ENCODE measurements at regions not wholly inside any gene's neighbourhood (a gene's known extent, or its start where the extent isn't known, plus 50 kb on each side); places are given as distances from the start of the nearest gene placed in this dataset.

DNA sequence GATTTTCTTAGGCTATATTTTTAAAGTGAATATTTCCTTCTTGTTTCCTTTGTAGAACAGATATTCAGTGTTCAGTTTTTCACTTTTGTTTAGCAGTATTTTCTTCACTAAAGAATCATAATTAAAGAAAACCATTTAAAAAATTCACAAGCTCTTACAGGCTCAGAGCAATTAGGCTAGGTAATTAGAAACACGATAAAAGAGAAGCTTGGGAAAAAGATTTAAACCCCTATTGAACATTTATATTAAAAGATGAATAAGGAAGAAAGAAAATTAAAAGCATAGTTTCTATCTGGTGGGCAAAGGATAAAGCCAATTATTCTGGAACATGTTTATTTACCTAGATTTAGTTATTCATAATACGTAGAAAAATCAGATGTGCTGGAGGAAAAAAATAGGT lies 942.6 kb downstream of the PLA2G4A start:
- intact Hi-C loops (cut with micrococcal nuclease), result no loop called here
- Mint-ChIP-seq H3K4me1 (ENCODE audit: low read depth) (no peaks in the 10 kb centered on the region), H3K4me3 (no peak overlapping the region), H3K27ac (no peak overlapping the region), H3K36me3 (ENCODE audit: low read depth) (no peaks in the 10 kb centered on the region), H3K9me3 (peaks cover 39% of the 10 kb centered on the region), H3K27me3 (no peaks in the 10 kb centered on the region)

DNA sequence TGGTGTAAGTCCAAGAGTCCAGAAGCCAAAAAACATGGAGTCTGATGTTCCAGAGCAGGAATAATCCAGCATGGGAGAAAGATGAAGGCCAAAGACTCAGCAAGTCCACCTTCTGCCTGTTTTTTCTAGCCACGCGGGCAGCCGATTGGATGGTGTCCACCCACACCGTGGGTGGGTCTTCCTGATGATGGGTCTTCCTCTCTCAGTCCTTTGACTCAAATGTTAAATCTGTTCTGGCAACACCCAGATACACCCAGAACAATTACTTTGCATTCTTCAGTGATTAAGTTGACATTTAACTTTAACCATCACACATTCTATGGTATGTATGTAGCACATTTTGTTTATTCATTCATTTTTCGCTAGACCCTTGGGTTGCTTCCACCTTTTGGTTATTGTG lies 944.4 kb downstream of the PLA2G4A start:
- H3K27ac Mint-ChIP-seq, result no peak overlapping the region
- no peaks in the 10 kb centered on the region for H3K27me3 Mint-ChIP-seq
- H3K4me1 Mint-ChIP-seq (ENCODE audit: low read depth), result no peaks in the 10 kb centered on the region
- intact Hi-C loops (cut with micrococcal nuclease), result no loop called here
- no peaks in the 10 kb centered on the region for H3K36me3 Mint-ChIP-seq (ENCODE audit: low read depth)
- H3K4me3 Mint-ChIP-seq, result no peak overlapping the region
- peaks cover 22% of the 10 kb centered on the region for H3K9me3 Mint-ChIP-seq

DNA sequence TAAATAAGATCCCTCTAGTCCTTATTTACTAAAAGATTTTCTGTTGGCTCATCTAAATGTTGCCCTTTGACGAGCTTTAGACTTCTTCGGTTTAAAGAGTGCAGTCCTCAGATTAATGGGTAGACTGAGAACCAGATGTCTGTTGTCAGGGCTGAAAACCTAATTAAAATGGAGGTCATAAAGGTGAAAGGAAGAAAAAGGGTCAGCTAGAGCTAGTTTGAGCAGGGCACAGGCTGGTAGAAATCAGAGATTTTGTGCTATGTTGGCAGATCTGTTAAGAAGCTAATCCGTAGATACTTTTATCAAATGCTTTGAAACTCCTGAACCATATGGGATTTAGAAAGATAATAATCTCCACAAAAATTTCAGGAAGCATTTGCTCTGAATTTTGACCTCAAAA lies 959.0 kb downstream of the PLA2G4A start:
- H3K4me3 Mint-ChIP-seq, result no peak overlapping the region
- H3K27ac Mint-ChIP-seq, result no peak overlapping the region
- intact Hi-C loops (cut with micrococcal nuclease), result no loop called here
- H3K4me1 Mint-ChIP-seq (ENCODE audit: low read depth), result no peaks in the 10 kb centered on the region
- H3K36me3 Mint-ChIP-seq (ENCODE audit: low read depth), result no peaks in the 10 kb centered on the region
- H3K27me3 Mint-ChIP-seq, result no peaks in the 10 kb centered on the region
- peaks cover 8% of the 10 kb centered on the region for H3K9me3 Mint-ChIP-seq

DNA sequence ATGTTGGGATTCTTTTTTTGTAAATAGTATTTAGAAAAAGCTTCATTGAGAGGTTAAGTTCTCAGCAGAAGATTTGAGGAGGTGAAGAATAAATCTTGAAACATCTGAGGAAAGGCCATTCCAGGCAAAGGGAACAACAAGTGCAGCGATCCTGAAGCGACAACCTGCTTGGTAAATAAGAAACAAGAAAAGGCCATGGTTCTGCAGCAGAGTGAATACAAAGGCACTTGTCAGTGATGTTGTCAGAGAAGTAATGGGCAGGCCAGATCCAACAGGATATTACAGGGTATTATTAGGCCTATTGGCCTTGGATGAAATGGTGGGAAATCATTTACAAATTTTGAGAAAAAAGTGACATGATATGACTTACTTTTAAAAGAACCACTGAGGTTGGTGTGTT lies 960.0 kb downstream of the PLA2G4A start:
- no peak overlapping the region for H3K27ac Mint-ChIP-seq
- H3K4me1 Mint-ChIP-seq (ENCODE audit: low read depth), result no peaks in the 10 kb centered on the region
- no peaks in the 10 kb centered on the region for H3K9me3 Mint-ChIP-seq
- intact Hi-C loops (cut with micrococcal nuclease), result no loop called here
- no peak overlapping the region for H3K4me3 Mint-ChIP-seq
- no peaks in the 10 kb centered on the region for H3K27me3 Mint-ChIP-seq
- H3K36me3 Mint-ChIP-seq (ENCODE audit: low read depth), result no peaks in the 10 kb centered on the region

DNA sequence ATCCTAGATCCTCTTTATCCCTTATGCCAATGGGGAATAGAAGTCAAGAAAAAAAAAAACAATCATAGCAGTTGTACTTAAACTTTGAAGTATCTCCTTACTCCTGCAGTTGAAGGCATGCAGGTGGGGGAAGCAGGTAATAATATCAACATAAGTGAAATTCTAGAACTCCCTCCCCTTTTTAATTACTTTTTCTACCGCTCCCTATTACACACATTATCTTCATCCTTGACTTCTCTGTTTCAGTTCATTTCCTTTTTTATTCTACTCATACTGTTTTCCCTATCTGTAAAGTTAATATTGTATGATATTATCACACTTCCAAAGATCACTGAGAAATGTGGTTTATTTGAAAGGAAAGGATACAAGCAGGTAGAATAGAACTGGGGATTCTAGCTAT lies 962.0 kb downstream of the PLA2G4A start:
- Mint-ChIP-seq H3K9me3 (no peaks in the 10 kb centered on the region), H3K27ac (no peak overlapping the region)
- intact Hi-C loops (cut with micrococcal nuclease), result no loop called here

DNA sequence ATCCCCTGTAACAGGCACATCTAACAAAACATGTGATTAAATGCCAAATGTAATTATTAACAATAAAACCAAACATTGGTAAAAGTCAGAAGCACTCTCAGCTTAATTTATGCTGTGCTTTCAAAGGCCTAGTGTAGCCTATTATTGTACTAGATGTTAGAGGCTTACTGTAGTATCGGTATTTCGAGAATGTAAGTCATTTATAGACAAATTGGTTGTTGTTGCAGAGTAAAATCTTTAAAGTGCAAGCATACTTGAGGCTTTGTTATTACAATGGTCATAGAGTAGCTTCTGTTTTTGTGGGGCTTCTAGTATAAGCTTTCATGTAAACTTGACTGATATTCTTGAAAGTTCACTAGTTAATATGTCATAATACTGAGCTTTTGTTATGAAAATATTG lies 965.8 kb downstream of the PLA2G4A start:
- H3K36me3 Mint-ChIP-seq (ENCODE audit: low read depth), result no peaks in the 10 kb centered on the region
- H3K27ac Mint-ChIP-seq, result no peak overlapping the region
- H3K4me1 Mint-ChIP-seq (ENCODE audit: low read depth), result no peaks in the 10 kb centered on the region
- no peaks in the 10 kb centered on the region for H3K27me3 Mint-ChIP-seq
- peaks cover 13% of the 10 kb centered on the region for H3K9me3 Mint-ChIP-seq
- intact Hi-C loops (cut with micrococcal nuclease), result no loop called here
- H3K4me3 Mint-ChIP-seq, result no peak overlapping the region

More for the DNA sequence above, 962.0 kb downstream of the PLA2G4A start:
- Mint-ChIP-seq H3K4me3 (no peak overlapping the region), H3K27me3 (no peaks in the 10 kb centered on the region), H3K36me3 (ENCODE audit: low read depth) (no peaks in the 10 kb centered on the region), H3K4me1 (ENCODE audit: low read depth) (no peaks in the 10 kb centered on the region)

DNA sequence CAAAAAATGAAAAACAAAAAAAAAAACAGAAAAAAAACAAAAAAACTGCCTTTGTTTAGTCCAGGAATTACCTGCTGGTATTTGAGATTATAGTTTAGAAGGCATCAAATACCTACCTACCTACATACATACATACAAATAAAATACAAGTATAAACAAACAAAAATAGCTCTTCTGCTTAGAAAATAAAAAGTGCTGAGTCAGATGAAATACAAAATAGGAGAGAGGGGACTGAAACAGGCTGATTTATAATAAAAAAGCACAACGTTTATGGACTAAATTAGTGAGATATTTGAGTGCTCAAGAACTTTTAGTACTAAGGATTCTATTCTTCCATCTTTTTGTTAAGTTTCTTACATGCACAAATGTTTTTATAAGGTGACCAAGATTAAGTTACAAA lies 980.8 kb downstream of the PLA2G4A start:
- Mint-ChIP-seq H3K9me3 (peaks cover 9% of the 10 kb centered on the region), H3K27ac (no peak overlapping the region)

DNA sequence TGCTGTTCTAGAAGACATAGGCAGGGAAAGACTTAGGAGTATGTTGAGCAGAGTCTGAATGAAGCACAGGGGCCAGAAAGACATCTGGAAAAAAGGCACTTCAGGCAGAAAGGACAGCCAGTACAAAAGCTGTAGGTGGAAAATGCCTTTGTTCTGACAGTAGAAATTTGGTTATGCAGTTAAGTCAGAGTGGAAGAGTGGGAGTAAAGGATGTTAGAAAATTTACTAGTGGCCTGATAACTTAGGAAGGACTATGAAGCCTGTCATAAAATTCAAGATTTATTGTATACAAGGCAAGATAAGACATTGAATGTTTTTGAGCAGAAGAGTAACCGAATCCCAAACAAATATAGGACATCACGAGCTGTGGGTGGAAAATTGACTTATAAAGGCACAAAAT lies 987.9 kb downstream of the PLA2G4A start:
- Mint-ChIP-seq H3K36me3 (ENCODE audit: low read depth) (no peaks in the 10 kb centered on the region), H3K4me3 (no peak overlapping the region), H3K27ac (no peak overlapping the region), H3K27me3 (no peaks in the 10 kb centered on the region), H3K9me3 (peaks cover 32% of the 10 kb centered on the region), H3K4me1 (ENCODE audit: low read depth) (no peaks in the 10 kb centered on the region)
- intact Hi-C loops (cut with micrococcal nuclease), result no loop called here

More for the DNA sequence above, 980.8 kb downstream of the PLA2G4A start:
- Mint-ChIP-seq H3K4me1 (ENCODE audit: low read depth) (no peaks in the 10 kb centered on the region), H3K4me3 (no peak overlapping the region), H3K36me3 (ENCODE audit: low read depth) (no peaks in the 10 kb centered on the region), H3K27me3 (no peaks in the 10 kb centered on the region)
- intact Hi-C loops (cut with micrococcal nuclease), result no loop called here

DNA sequence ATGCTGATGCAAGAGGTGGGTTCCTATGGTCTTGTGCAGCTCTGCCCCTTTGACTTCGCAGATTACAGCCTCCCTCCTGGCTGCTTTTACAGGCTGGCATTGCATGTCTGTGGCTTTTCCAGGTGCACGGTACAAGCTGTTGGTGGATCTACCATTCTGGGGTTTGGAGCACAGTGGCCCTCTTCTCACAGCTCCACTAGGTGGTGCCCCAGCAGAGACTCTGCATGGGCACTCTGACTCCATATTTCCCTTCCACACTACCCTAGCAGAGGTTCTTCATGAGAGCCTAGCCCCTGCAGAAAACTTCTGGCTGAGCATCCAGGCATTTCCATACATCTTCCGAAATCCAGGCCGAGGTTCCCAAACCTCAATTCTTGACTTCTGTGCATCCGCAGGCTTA lies 989.0 kb downstream of the PLA2G4A start:
- H3K4me3 Mint-ChIP-seq, result no peak overlapping the region
- H3K9me3 Mint-ChIP-seq, result peaks cover 44% of the 10 kb centered on the region
- no peaks in the 10 kb centered on the region for H3K27me3 Mint-ChIP-seq
- H3K36me3 Mint-ChIP-seq (ENCODE audit: low read depth), result no peaks in the 10 kb centered on the region
- H3K4me1 Mint-ChIP-seq (ENCODE audit: low read depth), result no peaks in the 10 kb centered on the region
- H3K27ac Mint-ChIP-seq, result no peak overlapping the region
- intact Hi-C loops (cut with micrococcal nuclease), result no loop called here

DNA sequence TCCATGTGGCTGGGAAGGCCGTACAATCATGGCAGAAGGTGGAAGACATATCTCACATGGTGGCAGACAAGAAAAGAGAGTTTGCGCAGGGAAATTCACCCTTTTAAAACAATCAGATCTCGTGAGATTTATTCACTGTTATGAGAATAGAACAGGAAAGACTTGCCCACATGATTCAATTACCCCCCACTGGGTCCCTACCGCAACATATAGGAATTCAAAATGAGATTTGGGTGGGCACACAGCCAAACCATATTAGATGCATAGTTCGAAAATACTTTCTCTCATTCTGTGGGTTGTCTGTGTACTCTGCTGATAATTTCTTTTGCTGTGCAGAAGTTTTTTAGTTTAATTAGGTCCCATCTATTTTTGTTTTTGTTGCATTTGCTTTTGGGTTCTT lies 990.3 kb downstream of the PLA2G4A start:
- intact Hi-C loops (cut with micrococcal nuclease), result no loop called here
- H3K36me3 Mint-ChIP-seq (ENCODE audit: low read depth), result no peaks in the 10 kb centered on the region
- peaks cover 44% of the 10 kb centered on the region for H3K9me3 Mint-ChIP-seq
- no peak overlapping the region for H3K27ac Mint-ChIP-seq
- no peak overlapping the region for H3K4me3 Mint-ChIP-seq
- no peaks in the 10 kb centered on the region for H3K4me1 Mint-ChIP-seq (ENCODE audit: low read depth)
- no peaks in the 10 kb centered on the region for H3K27me3 Mint-ChIP-seq

DNA sequence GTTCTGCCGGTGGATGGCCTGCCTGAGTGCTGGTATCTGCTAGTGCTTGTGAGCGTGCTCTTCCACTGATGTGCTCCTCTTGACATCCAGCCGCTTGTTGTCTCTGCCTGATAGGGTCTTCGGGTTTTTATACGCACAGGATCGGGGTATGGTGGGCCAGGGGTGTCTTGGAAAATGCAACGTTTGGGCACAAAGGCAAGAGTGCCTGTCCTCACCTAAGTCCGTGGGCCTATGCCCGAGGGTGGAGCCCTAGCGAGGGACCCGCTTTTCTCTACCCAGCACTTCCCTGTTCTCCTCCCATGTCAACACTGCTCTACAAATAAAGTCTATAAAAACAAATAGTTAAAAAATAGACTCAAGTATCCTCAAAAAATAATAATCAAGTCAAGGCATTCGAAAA lies 1007.8 kb downstream of the PLA2G4A start:
- no peaks in the 10 kb centered on the region for H3K27me3 Mint-ChIP-seq
- H3K36me3 Mint-ChIP-seq (ENCODE audit: low read depth), result no peaks in the 10 kb centered on the region
- H3K4me1 Mint-ChIP-seq (ENCODE audit: low read depth), result no peaks in the 10 kb centered on the region
- peaks cover 7% of the 10 kb centered on the region for H3K9me3 Mint-ChIP-seq
- H3K27ac Mint-ChIP-seq, result no peak overlapping the region
- no peak overlapping the region for H3K4me3 Mint-ChIP-seq
- intact Hi-C loops (cut with micrococcal nuclease), result no loop called here

DNA sequence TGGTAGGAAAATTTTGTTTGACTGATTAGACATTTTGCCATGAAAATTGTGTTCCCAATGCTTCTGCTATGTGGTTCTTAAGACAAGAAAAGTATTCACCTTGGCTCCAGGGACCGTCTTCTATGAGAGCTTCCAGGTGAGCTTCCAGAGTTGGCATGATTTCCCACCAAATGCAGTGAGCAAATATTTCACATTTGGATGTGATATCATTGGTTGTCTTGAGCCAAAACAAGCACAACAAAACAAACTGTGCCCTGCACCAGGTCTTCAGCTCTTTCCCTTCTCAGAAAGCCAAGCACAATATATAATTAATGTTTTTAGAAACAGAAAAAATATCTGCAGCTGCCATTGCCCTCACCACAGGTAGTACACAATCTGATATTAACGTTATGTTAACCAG lies 1009.0 kb downstream of the PLA2G4A start:
- H3K27ac Mint-ChIP-seq, result no peak overlapping the region
- no peaks in the 10 kb centered on the region for H3K27me3 Mint-ChIP-seq
- no peak overlapping the region for H3K4me3 Mint-ChIP-seq
- no peaks in the 10 kb centered on the region for H3K36me3 Mint-ChIP-seq (ENCODE audit: low read depth)
- intact Hi-C loops (cut with micrococcal nuclease), result no loop called here
- H3K4me1 Mint-ChIP-seq (ENCODE audit: low read depth), result no peaks in the 10 kb centered on the region
- peaks cover 7% of the 10 kb centered on the region for H3K9me3 Mint-ChIP-seq

DNA sequence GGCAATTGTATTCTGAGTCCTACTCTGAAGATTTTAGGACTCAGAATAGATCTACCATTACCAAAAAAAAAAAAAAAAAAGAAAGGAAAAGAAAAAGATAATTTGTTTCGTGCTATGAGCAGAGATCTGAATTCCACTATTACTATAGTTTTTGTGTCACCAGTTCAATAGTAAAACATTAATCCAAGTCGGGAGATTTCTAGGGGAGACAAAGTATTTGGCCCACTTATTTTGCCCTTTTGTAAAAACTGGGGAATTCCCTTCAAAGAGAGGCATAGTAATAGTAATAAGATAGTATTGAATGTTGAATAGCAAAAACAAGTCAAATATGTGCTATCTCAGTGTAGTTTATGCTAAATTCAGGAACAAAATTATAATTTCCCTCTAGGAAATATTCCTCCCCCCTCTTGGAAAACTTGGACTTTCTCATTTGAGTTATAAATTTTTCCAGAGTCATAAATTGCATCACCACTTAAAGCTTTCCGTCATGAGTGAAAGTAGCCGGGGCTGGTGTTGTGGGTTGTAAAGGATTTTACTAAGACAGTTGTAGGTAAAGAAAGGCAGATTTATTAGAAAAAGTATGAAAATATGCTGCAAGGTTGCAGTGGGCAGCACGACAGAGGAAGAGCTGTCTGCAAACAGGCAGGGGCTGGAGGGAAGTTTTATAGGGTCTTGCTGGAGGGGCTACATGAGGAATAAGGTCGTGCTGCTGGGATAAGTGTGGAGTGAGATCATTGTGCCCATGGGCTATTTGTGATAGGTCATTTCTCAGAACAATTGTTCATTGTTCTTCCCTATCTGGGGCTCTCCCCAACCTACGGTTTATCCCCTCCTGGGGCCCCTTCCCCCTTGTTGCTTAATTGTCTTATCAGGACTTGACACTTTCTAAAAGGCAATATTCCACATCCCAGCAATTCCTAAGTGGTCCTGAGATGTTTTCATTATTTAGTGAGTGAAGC lies 1009.9 kb downstream of the PLA2G4A start:
- Mint-ChIP-seq H3K4me3 (no peak overlapping the region), H3K36me3 (ENCODE audit: low read depth) (no peaks in the 10 kb centered on the region), H3K9me3 (peaks cover 7% of the 10 kb centered on the region), H3K4me1 (ENCODE audit: low read depth) (no peaks in the 10 kb centered on the region), H3K27ac (no peak overlapping the region), H3K27me3 (no peaks in the 10 kb centered on the region)
- intact Hi-C loops (cut with micrococcal nuclease), result no loop called here

DNA sequence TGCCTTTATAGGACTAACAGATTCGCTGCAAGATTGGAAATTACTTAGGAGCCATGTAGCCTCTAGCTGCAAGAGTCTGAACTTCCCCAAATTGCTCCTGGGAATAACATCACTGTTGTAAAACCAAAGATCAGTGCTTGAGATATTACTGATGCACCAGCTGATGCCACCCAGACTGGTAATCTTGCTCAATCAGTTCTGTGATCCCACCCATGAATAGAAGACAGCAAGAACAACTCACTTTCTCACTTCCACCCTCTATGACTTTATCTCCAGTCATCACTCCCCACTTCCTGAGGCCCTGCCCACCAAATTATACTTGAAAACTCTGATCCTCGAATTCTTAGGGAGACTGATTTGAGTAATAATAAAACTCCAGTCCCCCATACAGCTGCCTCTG lies 1011.1 kb downstream of the PLA2G4A start:
- H3K27me3 Mint-ChIP-seq, result no peaks in the 10 kb centered on the region
- peaks cover 7% of the 10 kb centered on the region for H3K9me3 Mint-ChIP-seq
- no peaks in the 10 kb centered on the region for H3K36me3 Mint-ChIP-seq (ENCODE audit: low read depth)
- intact Hi-C loops (cut with micrococcal nuclease), result no loop called here
- no peaks in the 10 kb centered on the region for H3K4me1 Mint-ChIP-seq (ENCODE audit: low read depth)
- no peak overlapping the region for H3K4me3 Mint-ChIP-seq
- H3K27ac Mint-ChIP-seq, result no peak overlapping the region

DNA sequence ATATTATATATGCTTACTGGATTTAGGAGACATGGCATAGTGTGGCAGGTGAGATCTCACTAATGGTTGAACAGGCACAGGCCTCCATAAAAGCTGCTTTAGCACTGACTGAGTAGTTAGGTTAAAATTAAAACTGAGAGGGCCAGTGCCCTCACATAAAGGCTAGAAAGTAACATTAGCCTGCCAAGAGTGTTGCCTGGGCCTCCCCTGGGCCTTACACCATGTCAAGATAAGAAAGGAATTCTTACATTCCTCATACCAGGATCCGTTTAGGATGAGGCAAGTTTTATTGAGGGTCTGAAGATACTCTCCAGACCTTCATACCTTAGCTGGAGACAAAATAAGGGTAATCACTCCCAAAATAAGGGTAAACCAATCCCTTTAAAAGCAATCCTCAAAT lies 1011.8 kb downstream of the PLA2G4A start:
- Mint-ChIP-seq H3K36me3 (ENCODE audit: low read depth) (no peaks in the 10 kb centered on the region), H3K4me3 (no peak overlapping the region), H3K27ac (no peak overlapping the region), H3K4me1 (ENCODE audit: low read depth) (peaks cover under 1% of the 10 kb centered on the region), H3K9me3 (peaks cover 7% of the 10 kb centered on the region), H3K27me3 (no peaks in the 10 kb centered on the region)
- intact Hi-C loops (cut with micrococcal nuclease), result no loop called here

All from dendritic cell treated with granulocyte-macrophage colony-stimulating factor and Interleukin-4, amounts not matched to agents 40 ng/mL and 50 ng/mL, for 4 days (primary cell).